ENCODE measurements at regions not wholly inside any gene's neighbourhood (a gene's known extent, or its start where the extent isn't known, plus 50 kb on each side); places are given as distances from the start of the nearest gene placed in this dataset.

DNA sequence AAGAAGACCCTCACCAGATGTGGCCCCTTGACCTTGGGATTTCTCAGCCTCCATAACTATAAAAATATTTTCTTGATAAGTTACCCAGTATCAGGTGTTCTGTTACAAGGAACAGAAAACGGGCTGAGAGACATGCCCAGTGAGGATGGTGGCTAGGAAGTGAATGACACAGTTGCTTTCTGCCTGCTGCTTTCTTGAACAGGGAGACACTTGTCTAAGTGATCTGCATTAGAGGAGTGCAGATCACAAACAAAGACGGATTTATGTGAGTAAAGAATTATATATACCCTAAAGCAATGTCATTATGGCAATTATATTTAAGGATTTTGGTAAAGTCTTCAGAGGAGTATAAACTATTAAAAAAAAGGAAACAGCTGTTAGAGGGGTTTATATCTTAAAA is 169.2 kb upstream of the AHR start:
- TF ChIP-seq CTCF (conservative IDR thresholded peaks at IDR 0.05): no peak
- no peak for DNase-seq (ENCODE audit: low read depth, low spot score)
- no peak overlapping the region for H3K4me3 Mint-ChIP-seq
- no peaks in the 10 kb centered on the region for H3K9me3 Mint-ChIP-seq
- H3K27ac Mint-ChIP-seq (ENCODE audit: unreplicated experiment): peak overlapping the region; percentile 51
- H3K4me1 Mint-ChIP-seq: peaks cover 33% of the 10 kb centered on the region
- H3K27me3 Mint-ChIP-seq (ENCODE audit: low read depth): no peaks in the 10 kb centered on the region
- no peaks in the 10 kb centered on the region for H3K36me3 Mint-ChIP-seq (ENCODE audit: low read depth)

GRCh38 chr7:17130281-17131059 is 168.0 kb upstream of the AHR start:
- Mint-ChIP-seq H3K36me3 (ENCODE audit: low read depth) (no peaks in the 10 kb centered on the region), H3K4me3 (no peak overlapping the region)
- no peak for DNase-seq (ENCODE audit: low read depth, low spot score)

GRCh38 chr7:17131060-17131345 is 167.4 kb upstream of the AHR start:
- no peak for TF ChIP-seq CTCF (conservative IDR thresholded peaks at IDR 0.05)
- Mint-ChIP-seq H3K27me3 (ENCODE audit: low read depth) (no peaks in the 10 kb centered on the region), H3K9me3 (no peaks in the 10 kb centered on the region), H3K4me3 (no peak overlapping the region), H3K27ac (ENCODE audit: unreplicated experiment) (no peak overlapping the region), H3K4me1 (peaks cover 33% of the 10 kb centered on the region), H3K36me3 (ENCODE audit: low read depth) (no peaks in the 10 kb centered on the region)
- DNase-seq (ENCODE audit: low read depth, low spot score): no peak

More at GRCh38 chr7:17130281-17131059, 168.0 kb upstream of the AHR start:
- peaks cover 33% of the 10 kb centered on the region for H3K4me1 Mint-ChIP-seq
- no peaks in the 10 kb centered on the region for H3K9me3 Mint-ChIP-seq
- no peaks in the 10 kb centered on the region for H3K27me3 Mint-ChIP-seq (ENCODE audit: low read depth)
- H3K27ac Mint-ChIP-seq (ENCODE audit: unreplicated experiment): no peak overlapping the region
- no peak for TF ChIP-seq CTCF (conservative IDR thresholded peaks at IDR 0.05)

DNA sequence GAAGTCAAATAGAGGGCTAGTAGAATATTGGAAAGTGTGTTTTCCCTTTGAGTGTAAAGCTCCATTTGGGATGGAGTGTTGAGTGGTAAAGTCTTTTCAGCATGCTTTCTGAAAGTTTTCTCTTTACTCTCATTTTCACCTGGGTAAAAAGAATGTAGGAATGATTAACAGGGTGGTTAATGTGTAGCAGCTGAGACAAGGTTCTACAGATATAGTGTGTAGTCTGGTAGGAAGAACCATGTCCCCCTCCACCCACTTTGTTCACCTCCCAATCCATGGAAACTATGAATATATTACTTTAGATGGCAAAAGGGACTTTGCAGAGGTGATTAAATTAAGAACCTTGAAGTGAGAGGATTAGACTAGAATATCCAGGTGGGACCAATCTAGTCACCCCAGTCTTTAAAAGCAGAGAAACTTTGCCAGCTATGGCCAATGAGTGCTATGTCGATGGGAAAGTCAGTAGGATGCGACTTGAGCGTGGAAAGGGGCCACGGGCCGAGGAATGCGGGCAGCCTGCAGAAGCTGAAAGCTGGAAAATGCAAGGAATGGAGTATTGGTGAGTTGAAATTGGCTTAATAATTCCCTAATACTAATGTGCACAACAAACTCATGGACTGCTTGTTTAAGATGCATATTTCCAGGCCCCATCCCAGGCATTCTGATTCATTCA is 166.3 kb upstream of the AHR start:
- Mint-ChIP-seq H3K27me3 (ENCODE audit: low read depth) (no peaks in the 10 kb centered on the region), H3K27ac (ENCODE audit: unreplicated experiment) (no peak overlapping the region), H3K36me3 (ENCODE audit: low read depth) (no peaks in the 10 kb centered on the region), H3K9me3 (no peaks in the 10 kb centered on the region), H3K4me1 (peaks cover 28% of the 10 kb centered on the region), H3K4me3 (no peak overlapping the region)
- TF ChIP-seq CTCF (conservative IDR thresholded peaks at IDR 0.05): no peak
- DNase-seq (ENCODE audit: low read depth, low spot score): no peak

- Mint-ChIP-seq H3K4me1 (peaks cover 24% of the 10 kb centered on the region), H3K9me3 (no peaks in the 10 kb centered on the region), H3K27ac (ENCODE audit: unreplicated experiment) (no peak overlapping the region), H3K4me3 (no peak overlapping the region), H3K27me3 (ENCODE audit: low read depth) (no peaks in the 10 kb centered on the region), H3K36me3 (ENCODE audit: low read depth) (no peaks in the 10 kb centered on the region)
- DNase-seq (ENCODE audit: low read depth, low spot score): no peak
- TF ChIP-seq CTCF (conservative IDR thresholded peaks at IDR 0.05): no peak
Observed at GRCh38 chr7:17132726-17133125, 165.7 kb upstream of the AHR start.
